Ovary (tissue), 3 donors: ENCODE measurements at regions not wholly inside any gene's neighbourhood (a gene's known extent, or its start where the extent isn't known, plus 50 kb on each side); places are given as distances from the start of the nearest gene placed in this dataset.

ENCODE experiments used
- EP300 ChIP-seq: sonication (generic); formaldehyde crosslinking; IDR thresholded peaks from one replicate; pipeline ENCODE4 v1.6.1; 2017; ENCODE audit warnings: antibody characterized with exemption
- POLR2A ChIP-seq: fragments of 450-650 bp; IDR thresholded peaks from one replicate; pipeline ENCODE4 v1.6.1; 2017; ENCODE audit warnings: antibody characterized with exemption, mild to moderate bottlenecking, moderate library complexity
- TF ChIP-seq, protein P1 (sequence below), 3 donors: fragments of 450-650 bp in 2 of 3; fragments of 200-600 bp in 1 of 3; IDR thresholded peaks; one replicate each; pipeline versions ENCODE4 v1.5.1 to v1.8.0; 2016 to 2022; ENCODE audit warnings: antibody characterized with exemption in 3 of 3, mild to moderate bottlenecking in 1 of 3
- donor health status: DM: no; HTN: no; CAD: no.

DNA sequence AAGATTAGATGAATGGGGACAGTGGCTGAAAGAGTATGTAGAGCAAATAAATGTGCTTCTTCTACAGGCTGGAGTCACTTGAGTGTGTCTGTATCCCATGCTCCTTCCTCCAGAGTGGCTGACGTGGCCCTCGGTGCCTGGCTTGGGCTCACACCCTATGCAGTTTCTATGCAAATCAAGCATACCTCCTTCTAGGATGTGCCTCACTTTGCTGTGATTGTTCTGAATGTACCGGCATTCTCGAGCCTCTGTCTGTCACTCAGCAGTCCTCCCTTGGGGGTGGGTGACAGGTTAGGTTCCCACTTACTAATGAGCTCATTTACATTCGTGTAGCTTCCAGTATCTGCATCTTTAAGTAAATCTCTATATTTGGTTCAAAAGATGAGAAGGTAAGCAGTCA lies 55.1 kb upstream of the HDDC2 start:
- TF ChIP-seq, protein P1, sequence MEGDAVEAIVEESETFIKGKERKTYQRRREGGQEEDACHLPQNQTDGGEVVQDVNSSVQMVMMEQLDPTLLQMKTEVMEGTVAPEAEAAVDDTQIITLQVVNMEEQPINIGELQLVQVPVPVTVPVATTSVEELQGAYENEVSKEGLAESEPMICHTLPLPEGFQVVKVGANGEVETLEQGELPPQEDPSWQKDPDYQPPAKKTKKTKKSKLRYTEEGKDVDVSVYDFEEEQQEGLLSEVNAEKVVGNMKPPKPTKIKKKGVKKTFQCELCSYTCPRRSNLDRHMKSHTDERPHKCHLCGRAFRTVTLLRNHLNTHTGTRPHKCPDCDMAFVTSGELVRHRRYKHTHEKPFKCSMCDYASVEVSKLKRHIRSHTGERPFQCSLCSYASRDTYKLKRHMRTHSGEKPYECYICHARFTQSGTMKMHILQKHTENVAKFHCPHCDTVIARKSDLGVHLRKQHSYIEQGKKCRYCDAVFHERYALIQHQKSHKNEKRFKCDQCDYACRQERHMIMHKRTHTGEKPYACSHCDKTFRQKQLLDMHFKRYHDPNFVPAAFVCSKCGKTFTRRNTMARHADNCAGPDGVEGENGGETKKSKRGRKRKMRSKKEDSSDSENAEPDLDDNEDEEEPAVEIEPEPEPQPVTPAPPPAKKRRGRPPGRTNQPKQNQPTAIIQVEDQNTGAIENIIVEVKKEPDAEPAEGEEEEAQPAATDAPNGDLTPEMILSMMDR (IDR thresholded peaks at IDR 0.05) = no peak
- TF ChIP-seq POLR2A (no peak), EP300 (no peak)
